Fibroblast of lung (primary cell): ENCODE measurements at regions not wholly inside any gene's neighbourhood (a gene's known extent, or its start where the extent isn't known, plus 50 kb on each side); places are given as distances from the start of the nearest gene placed in this dataset.

Experiments
- DNase-seq, 2 donors: peaks; one replicate each; pipeline versions ENCODE4 v3.0.0 to v3.0.0-alpha.2; 2010; ENCODE audit warnings: low read depth in 2 of 2
- H2AFZ ChIP-seq: 2 replicates; pipeline ENCODE4 v1.5.1; 2012; ENCODE audit warnings: low read length, control low read depth, inconsistent platforms
- H3K27ac ChIP-seq: 2 replicates; pipeline ENCODE4 v1.5.1; 2011; ENCODE audit warnings: low read length, control low read depth; ENCODE audit not compliant: insufficient read depth
- H3K27me3 ChIP-seq: 2 replicates; pipeline ENCODE4 v1.5.1; 2011; ENCODE audit warnings: mild to moderate bottlenecking, low read length; ENCODE audit not compliant: control insufficient read depth, insufficient read depth
- H3K36me3 ChIP-seq: 2 replicates; pipeline ENCODE4 v1.5.1; 2011; ENCODE audit warnings: low read length; ENCODE audit not compliant: control insufficient read depth, insufficient read depth
- H3K4me1 ChIP-seq: 2 replicates; pipeline ENCODE4 v1.5.1; 2011; ENCODE audit warnings: low read length; ENCODE audit not compliant: control insufficient read depth, insufficient read depth; ENCODE audit errors: extremely low read depth
- H3K4me2 ChIP-seq: 2 replicates; pipeline ENCODE4 v1.5.1; 2011; ENCODE audit warnings: low read length, control low read depth; ENCODE audit not compliant: insufficient read depth; ENCODE audit errors: extremely low read depth
- H3K4me3 ChIP-seq, 4 experiments: fragments of 200-600 bp in 1 of 4; sonication (generic) in 1 of 4; replicated peaks in 1 of 4; 2 replicates each; pipeline ENCODE4 v1.5.1; 2011 to 2016; ENCODE audit warnings: low read length in 4 of 4, low read depth in 3 of 4, mild to moderate bottlenecking in 3 of 4, control low read depth in 2 of 4, inconsistent platforms in 1 of 4, mixed read lengths in 1 of 4; ENCODE audit not compliant: insufficient read depth in 1 of 4; ENCODE audit errors: control extremely low read depth in 1 of 4
- H3K79me2 ChIP-seq: 2 replicates; pipeline ENCODE4 v1.5.1; 2012; ENCODE audit warnings: mild to moderate bottlenecking, low read length, inconsistent platforms; ENCODE audit not compliant: control insufficient read depth, insufficient read depth
- H3K9ac ChIP-seq: 2 replicates; pipeline ENCODE4 v1.5.1; 2011; ENCODE audit warnings: mild to moderate bottlenecking, low read length, control low read depth; ENCODE audit not compliant: insufficient read depth
- H3K9me3 ChIP-seq: 2 replicates; pipeline ENCODE4 v1.5.1; 2012; ENCODE audit warnings: low read depth, low read length; ENCODE audit not compliant: control insufficient read depth, insufficient read depth
- H4K20me1 ChIP-seq: 2 replicates; pipeline ENCODE4 v1.5.1; 2011; ENCODE audit warnings: low read length; ENCODE audit not compliant: control insufficient read depth, insufficient read depth; ENCODE audit errors: extremely low read depth
- EZH2 ChIP-seq: IDR thresholded peaks from 2 replicates; pipeline ENCODE4 v1.5.1; 2012; ENCODE audit warnings: low read length, control low read depth, mild to moderate bottlenecking; ENCODE audit errors: missing control alignments
- TF ChIP-seq, protein P1 (sequence below), 2 donors: IDR thresholded peaks in 1 of 2; conservative IDR thresholded peaks in 1 of 2; 1 replicate in 1 of 2; 2 replicates in 1 of 2; pipeline ENCODE4 v1.5.1; 2011 to 2012; ENCODE audit warnings: low read length in 2 of 2, control low read depth in 1 of 2, inconsistent platforms in 1 of 2, low read depth in 1 of 2, mild to moderate bottlenecking in 1 of 2

DNA sequence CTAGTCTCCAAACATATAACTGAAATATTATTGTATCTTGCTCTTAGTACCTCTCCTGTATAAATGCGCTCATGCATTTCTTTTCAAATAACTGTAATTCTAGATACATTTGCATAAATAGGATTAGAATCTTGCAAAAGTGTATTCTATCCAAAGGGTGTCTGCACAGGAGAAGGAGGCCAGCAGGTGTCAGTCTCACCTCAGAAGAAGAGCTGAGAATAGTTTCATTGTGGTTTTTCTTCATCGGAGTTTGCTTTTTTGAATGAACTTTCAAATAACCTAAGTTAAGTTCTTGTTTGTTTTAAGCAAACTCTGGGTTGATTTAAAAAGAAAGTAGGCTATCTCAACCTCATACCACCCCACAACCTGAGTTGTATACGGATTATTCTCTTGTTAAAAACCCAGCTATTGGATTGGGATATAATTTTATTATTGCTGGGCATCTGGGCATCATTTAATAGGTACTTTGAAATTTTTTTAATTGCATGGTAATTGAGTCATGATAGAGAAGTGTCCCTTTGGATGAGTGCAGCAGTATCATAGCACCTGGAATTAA lies 125.0 kb upstream of the MLIP start:
- TF ChIP-seq, protein P1, sequence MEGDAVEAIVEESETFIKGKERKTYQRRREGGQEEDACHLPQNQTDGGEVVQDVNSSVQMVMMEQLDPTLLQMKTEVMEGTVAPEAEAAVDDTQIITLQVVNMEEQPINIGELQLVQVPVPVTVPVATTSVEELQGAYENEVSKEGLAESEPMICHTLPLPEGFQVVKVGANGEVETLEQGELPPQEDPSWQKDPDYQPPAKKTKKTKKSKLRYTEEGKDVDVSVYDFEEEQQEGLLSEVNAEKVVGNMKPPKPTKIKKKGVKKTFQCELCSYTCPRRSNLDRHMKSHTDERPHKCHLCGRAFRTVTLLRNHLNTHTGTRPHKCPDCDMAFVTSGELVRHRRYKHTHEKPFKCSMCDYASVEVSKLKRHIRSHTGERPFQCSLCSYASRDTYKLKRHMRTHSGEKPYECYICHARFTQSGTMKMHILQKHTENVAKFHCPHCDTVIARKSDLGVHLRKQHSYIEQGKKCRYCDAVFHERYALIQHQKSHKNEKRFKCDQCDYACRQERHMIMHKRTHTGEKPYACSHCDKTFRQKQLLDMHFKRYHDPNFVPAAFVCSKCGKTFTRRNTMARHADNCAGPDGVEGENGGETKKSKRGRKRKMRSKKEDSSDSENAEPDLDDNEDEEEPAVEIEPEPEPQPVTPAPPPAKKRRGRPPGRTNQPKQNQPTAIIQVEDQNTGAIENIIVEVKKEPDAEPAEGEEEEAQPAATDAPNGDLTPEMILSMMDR (conservative IDR thresholded peaks at IDR 0.05 in 1 of 2, IDR thresholded peaks at IDR 0.05 in 1 of 2; ENCODE audit: low read depth in 1 of 2, low read length in 2 of 2), result peak; percentile 78 to 86
- no peak for TF ChIP-seq EZH2
- Histone ChIP-seq H3K79me2 (no peaks in the 10 kb centered on the region), H2AFZ (no peak overlapping the region), H3K4me1 (peaks cover 14% of the 10 kb centered on the region), H3K36me3 (no peaks in the 10 kb centered on the region), H3K9ac (no peak overlapping the region), H3K27me3 (no peaks in the 10 kb centered on the region), H3K4me2 (no peak overlapping the region), H3K27ac (no peak overlapping the region), H3K9me3 (no peaks in the 10 kb centered on the region), H3K4me3 (no peak overlapping the region), H4K20me1 (no peaks in the 10 kb centered on the region)
- peak; percentile 63 to 80 for DNase-seq

DNA sequence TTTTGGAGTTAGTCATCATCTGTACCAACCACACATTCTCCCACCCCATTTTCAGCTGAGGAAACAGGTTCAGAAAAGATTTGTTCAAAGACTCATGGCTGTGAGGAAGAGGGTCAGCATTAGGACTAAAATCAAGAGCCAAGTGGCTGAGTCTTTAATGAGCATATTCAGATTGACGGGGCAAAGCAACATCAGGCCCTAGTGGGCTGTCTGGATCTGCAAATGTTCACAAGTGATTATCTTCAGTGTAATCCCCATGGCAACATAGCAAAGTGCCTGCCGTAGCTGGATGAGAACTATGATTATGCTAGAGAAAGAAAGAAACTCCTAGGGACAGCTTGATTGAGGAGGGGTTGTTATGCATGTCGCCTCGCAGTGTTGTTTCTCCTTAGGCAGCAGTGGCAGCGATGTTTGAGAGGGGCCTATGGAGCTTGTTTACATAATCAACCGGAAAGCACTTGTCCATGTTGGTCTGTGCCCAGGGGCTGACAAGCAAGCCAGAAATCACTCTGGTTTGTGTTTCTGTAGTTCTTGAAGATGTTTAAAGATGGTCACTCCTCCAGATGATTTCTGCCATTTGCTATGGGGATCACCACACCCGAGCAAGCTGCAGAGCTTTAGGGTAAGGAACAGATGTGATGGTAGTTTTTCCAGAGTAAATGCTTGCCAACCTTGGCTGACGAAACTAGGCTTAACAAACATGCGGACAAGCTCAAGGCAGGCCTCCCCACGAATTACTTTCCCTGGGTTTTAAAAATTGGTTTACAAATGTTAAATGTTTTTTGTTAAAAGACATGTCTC lies 124.3 kb upstream of the MLIP start:
- TF ChIP-seq, protein P1 (conservative IDR thresholded peaks at IDR 0.05 in 1 of 2, IDR thresholded peaks at IDR 0.05 in 1 of 2; ENCODE audit: low read depth in 1 of 2, low read length in 2 of 2), result no peak
- no peak for TF ChIP-seq EZH2
- Histone ChIP-seq H3K4me3 (no peak overlapping the region), H3K4me2 (peak overlapping the region; percentile 9)

GRCh38 chr6:53987522-53987888 lies 123.7 kb upstream of the MLIP start:
- no peaks in the 10 kb centered on the region for H3K9me3 ChIP-seq
- H3K4me1 ChIP-seq, result peaks cover 14% of the 10 kb centered on the region
- no peak overlapping the region for H2AFZ ChIP-seq
- DNase-seq, result no peak
- no peaks in the 10 kb centered on the region for H4K20me1 ChIP-seq
- no peak overlapping the region for H3K4me3 ChIP-seq
- H3K27ac ChIP-seq, result no peak overlapping the region
- H3K9ac ChIP-seq, result no peak overlapping the region
- no peak overlapping the region for H3K4me2 ChIP-seq
- TF ChIP-seq EZH2, result no peak
- TF ChIP-seq, protein P1 (conservative IDR thresholded peaks at IDR 0.05 in 1 of 2, IDR thresholded peaks at IDR 0.05 in 1 of 2; ENCODE audit: low read depth in 1 of 2, low read length in 2 of 2), result no peak
- H3K36me3 ChIP-seq, result no peaks in the 10 kb centered on the region
- H3K79me2 ChIP-seq, result no peaks in the 10 kb centered on the region
- no peaks in the 10 kb centered on the region for H3K27me3 ChIP-seq

More for the DNA sequence above, 124.3 kb upstream of the MLIP start:
- no peaks in the 10 kb centered on the region for H3K79me2 ChIP-seq
- H3K27ac ChIP-seq, result no peak overlapping the region
- peaks cover 14% of the 10 kb centered on the region for H3K4me1 ChIP-seq
- peak overlapping the region; percentile 52 for H2AFZ ChIP-seq
- no peaks in the 10 kb centered on the region for H3K36me3 ChIP-seq
- peak; percentile 31 to 58 for DNase-seq
- H3K9ac ChIP-seq, result no peak overlapping the region
- no peaks in the 10 kb centered on the region for H4K20me1 ChIP-seq
- no peaks in the 10 kb centered on the region for H3K27me3 ChIP-seq
- H3K9me3 ChIP-seq, result no peaks in the 10 kb centered on the region
